Heart right ventricle (tissue), 16 donors: ENCODE measurements at regions not wholly inside any gene's neighbourhood (a gene's known extent, or its start where the extent isn't known, plus 50 kb on each side); places are given as distances from the start of the nearest gene placed in this dataset.
"Not testable (repeated sequence)": the region's sequence is repeated elsewhere in the genome, so short reads cannot be mapped to it uniquely, and the experiment has no call there.

ENCODE experiments used
- ATAC-seq, 8 donors: fragments of 200-7000 bp; cut with Tn5 transposase; one replicate each; pipeline ENCODE4 v1.9.1; 2020; ENCODE audit warnings: mild to moderate bottlenecking in 8 of 8, moderate library complexity in 8 of 8, moderate number of reproducible peaks in 1 of 8
- DNase-seq, 2 donors: peaks; one replicate each; pipeline ENCODE4 v3.0.0-alpha.2; 2020
- H3K27ac ChIP-seq, 10 donors: fragments of 200-600 bp; sonication (generic) in 2 of 10; one replicate each; pipeline versions ENCODE4 v1.5.0 to v1.8.0; 2020 to 2022; ENCODE audit warnings: mild to moderate bottlenecking in 3 of 10
- H3K27me3 ChIP-seq, 7 donors: fragments of 200-600 bp; one replicate each; pipeline ENCODE4 v1.8.0; 2021 to 2022; ENCODE audit warnings: mild to moderate bottlenecking in 2 of 7
- H3K36me3 ChIP-seq, 9 donors: fragments of 200-600 bp; sonication (generic) in 1 of 9; one replicate each; pipeline versions ENCODE4 v1.5.0 to v1.8.0; 2020 to 2022; ENCODE audit warnings: mild to moderate bottlenecking in 2 of 9
- H3K4me1 ChIP-seq, 9 donors: fragments of 200-600 bp; sonication (generic) in 1 of 9; one replicate each; pipeline versions ENCODE4 v1.5.0 to v1.8.0; 2020 to 2022; ENCODE audit warnings: mild to moderate bottlenecking in 4 of 9
- H3K4me3 ChIP-seq, 10 donors: fragments of 200-600 bp; sonication (generic) in 2 of 10; one replicate each; pipeline versions ENCODE4 v1.5.0 to v1.8.0; 2020 to 2022; ENCODE audit warnings: mild to moderate bottlenecking in 7 of 10, moderate library complexity in 2 of 10
- H3K9me3 ChIP-seq, 11 donors: fragments of 200-600 bp in 10 of 11; sonication (generic) in 2 of 11; one replicate each; pipeline versions ENCODE4 v1.5.0 to v1.8.0; 2013 to 2022; ENCODE audit warnings: mild to moderate bottlenecking in 2 of 11, control low read depth in 1 of 11, moderate library complexity in 1 of 11
- WGBS, 2 donors: extraction: QIAGEN DNeasy Blood & Tissue Kit; methylation state at CpG; one replicate each; pipeline ENCODE4 v1.1.7; 2013; ENCODE audit warnings: inconsistent platforms in 1 of 2; 5-methylcytosine and 5-hydroxymethylcytosine counted together
- intact Hi-C, 10 donors: fragments of 100-400 bp; cut with DNase I; formaldehyde crosslinking; loops; one replicate each; pipeline versions ENCODE4 v1.11.1 to v1.14.2; 2022
- TF ChIP-seq, protein P1 (sequence below), 9 donors: fragments of 200-600 bp; sonication (generic) in 2 of 9; IDR thresholded peaks; one replicate each; pipeline versions ENCODE4 v1.5.0 to v1.8.0; 2021 to 2022; ENCODE audit warnings: antibody characterized with exemption in 9 of 9, mild to moderate bottlenecking in 5 of 9, moderate library complexity in 1 of 9
- donor health status: Arrhythmogenic right ventricular cardiomyopathy.
- donor health status: ischemic (EF 13 %, LVEDD 7.1; RV severe dilation, severe dysfunction).
- donor health status: healthy with polysubstance abuse.
- donor health status: DM: no; HTN: yes; CAD: no.
- donor health status: DM: no; HTN: no; CAD: no.
- donor health status: ischemic (EF 25% LVEDD 6.9; RV normal size, moderate dysfunction).
- donor health status: ischemic (EF 25% LVEDD 5.7; RV mildly dilated, moderate dysfunction).
- donor health status: healthy.
- donor health status: DM: yes; HTN: yes; CAD: no.
- donor health status: Ischemic cardiomyopathy.
- donor health status: ischemic (EF 35%, LVEDD 5.7; RV mildly dilated, moderate dysfunction).
- donor health status: nonischemic (EF 11% LVEDD 7.7; RV severe dilation, severe dysfunction).
- donor health status: DM: yes; HTN: yes; CAD: no.
- donor health status: PGD.
- donor health status: ischemic (EF 29% LVEDD 5.4; RV normal size, mild dysfunction).
- donor health status: nonischemic (EF 23%, LVEDD 6.1; RV moderate dilation, normal function).

DNA sequence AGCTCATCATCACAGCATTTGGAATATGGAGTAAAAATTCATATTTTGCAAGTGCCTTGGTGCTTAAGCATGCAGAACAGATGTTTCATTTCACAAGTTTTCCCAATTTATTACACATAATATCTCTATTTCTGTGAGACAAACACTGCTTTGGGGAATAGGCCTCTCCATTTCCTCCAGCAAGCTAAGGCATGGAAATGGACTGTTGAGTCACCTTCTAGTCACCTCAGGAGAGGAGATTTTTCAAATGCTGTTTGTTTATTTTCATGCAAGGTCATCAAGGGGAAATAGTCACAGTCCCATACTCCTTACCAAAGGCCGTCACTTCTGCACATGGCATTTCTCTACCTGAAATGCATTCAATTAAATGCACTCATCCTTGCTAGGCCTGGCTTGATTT is 57.4 kb upstream of the NUTM2D start:
- H3K4me1 ChIP-seq, H3K4me3 ChIP-seq, H3K27me3 ChIP-seq, H3K9me3 ChIP-seq, intact Hi-C loops, H3K36me3 ChIP-seq, DNase-seq, H3K27ac ChIP-seq: not testable (repeated sequence)
- peak in 1 of 8 donors; percentile 44 for ATAC-seq
- no CpG with 5 or more reads among the region's 1 CpG for WGBS, 2 donors

DNA sequence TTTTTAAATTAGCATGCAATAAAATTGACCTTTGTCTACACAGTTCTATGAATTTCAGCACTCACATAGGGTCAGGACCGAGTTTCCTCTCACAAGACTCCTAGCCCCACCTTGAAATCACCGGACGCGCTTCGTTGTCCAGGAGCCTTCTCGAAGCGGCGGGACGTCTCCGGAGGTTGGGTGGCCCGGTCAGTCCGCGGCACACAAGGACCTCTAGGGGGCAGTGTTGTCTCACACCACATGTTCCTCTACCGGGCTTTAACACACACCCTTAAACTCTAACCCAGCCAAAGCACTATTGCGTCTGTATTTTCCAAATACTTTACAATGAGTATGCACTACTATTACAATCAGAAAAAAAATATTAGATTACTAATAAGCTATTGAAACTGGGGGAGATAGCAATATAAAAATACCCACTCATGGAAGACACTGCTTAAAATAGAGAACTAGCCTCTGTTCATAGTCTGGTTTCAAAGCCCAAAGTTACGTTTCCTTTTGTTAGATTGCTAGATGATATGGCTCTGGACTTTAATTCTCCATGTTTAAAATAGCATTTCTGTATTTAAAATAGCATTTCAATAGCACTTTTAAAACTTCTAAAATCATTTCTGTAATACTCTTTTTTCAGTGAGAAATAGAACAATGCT is 56.0 kb upstream of the NUTM2D start:
- H3K4me3 ChIP-seq, H3K9me3 ChIP-seq, H3K27ac ChIP-seq, intact Hi-C loops, H3K27me3 ChIP-seq, H3K36me3 ChIP-seq, H3K4me1 ChIP-seq: not testable (repeated sequence)
- 5 to 10% methylated on average over 12 to 13 of the region's 16 CpGs for WGBS, 2 donors
- DNase-seq (peak; percentile 26 to 38), ATAC-seq (peak; percentile 94 to 99 (median 97))
- TF ChIP-seq, protein P1, sequence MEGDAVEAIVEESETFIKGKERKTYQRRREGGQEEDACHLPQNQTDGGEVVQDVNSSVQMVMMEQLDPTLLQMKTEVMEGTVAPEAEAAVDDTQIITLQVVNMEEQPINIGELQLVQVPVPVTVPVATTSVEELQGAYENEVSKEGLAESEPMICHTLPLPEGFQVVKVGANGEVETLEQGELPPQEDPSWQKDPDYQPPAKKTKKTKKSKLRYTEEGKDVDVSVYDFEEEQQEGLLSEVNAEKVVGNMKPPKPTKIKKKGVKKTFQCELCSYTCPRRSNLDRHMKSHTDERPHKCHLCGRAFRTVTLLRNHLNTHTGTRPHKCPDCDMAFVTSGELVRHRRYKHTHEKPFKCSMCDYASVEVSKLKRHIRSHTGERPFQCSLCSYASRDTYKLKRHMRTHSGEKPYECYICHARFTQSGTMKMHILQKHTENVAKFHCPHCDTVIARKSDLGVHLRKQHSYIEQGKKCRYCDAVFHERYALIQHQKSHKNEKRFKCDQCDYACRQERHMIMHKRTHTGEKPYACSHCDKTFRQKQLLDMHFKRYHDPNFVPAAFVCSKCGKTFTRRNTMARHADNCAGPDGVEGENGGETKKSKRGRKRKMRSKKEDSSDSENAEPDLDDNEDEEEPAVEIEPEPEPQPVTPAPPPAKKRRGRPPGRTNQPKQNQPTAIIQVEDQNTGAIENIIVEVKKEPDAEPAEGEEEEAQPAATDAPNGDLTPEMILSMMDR (IDR thresholded peaks at IDR 0.05), result peak in 8 of 9 donors; percentile 17 to 50 (median 43)

DNA sequence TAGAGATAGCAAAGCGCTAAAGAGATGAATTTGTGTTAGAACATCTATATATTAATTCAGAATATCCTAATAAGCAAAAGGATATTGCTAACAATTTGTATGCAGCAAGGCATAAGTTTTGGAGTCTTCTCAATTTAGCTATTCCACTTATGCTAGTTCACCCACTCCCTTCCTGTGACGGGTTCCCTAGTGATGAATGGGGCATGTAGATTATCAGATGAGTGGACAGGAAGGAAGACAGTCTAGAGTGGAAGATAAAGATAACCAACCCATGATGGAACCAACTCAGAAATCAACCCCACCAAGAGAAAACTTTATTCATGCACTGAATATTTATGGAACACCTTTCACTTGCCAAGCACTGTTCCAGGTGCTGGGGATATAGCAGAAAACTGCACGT is 55.4 kb upstream of the NUTM2D start:
- H3K36me3 ChIP-seq, H3K9me3 ChIP-seq, H3K27ac ChIP-seq, H3K27me3 ChIP-seq, H3K4me1 ChIP-seq, DNase-seq, H3K4me3 ChIP-seq, intact Hi-C loops: not testable (repeated sequence)
- ATAC-seq, result peak in 2 of 8 donors; percentile 20 to 27
- WGBS, 2 donors, result 91 to 93% methylated on average over 1 of the region's 3 CpGs

- H3K27me3 ChIP-seq, H3K27ac ChIP-seq, ATAC-seq, H3K4me1 ChIP-seq, intact Hi-C loops, H3K4me3 ChIP-seq, H3K9me3 ChIP-seq, DNase-seq, H3K36me3 ChIP-seq: not testable (repeated sequence)
- 20 to 30% methylated on average over 1 of the region's 4 CpGs for WGBS, 2 donors
These were observed 53.8 kb upstream of the NUTM2D start for GRCh38 chr10:87303707-87304106.

GRCh38 chr10:87306681-87307080 is 50.9 kb upstream of the NUTM2D start:
- H3K27me3 ChIP-seq, H3K36me3 ChIP-seq, H3K9me3 ChIP-seq, H3K4me1 ChIP-seq, intact Hi-C loops, H3K27ac ChIP-seq, DNase-seq, H3K4me3 ChIP-seq: not testable (repeated sequence)
- peak in 4 of 8 donors; percentile 27 to 64 (median 48) for ATAC-seq
- WGBS, 2 donors, result 76% methylated on average over 2 of the region's 4 CpGs; no CpG with 5 or more reads in 1 of the 2 donors
